ENCODE measurements at regions not wholly inside any gene's neighbourhood (a gene's known extent, or its start where the extent isn't known, plus 50 kb on each side); places are given as distances from the start of the nearest gene placed in this dataset.

GRCh38 chr6:62479697-62480220 lies 193.7 kb upstream of the KHDRBS2 start:
- no peak overlapping the region for H3K4me3 ChIP-seq (ENCODE audit: low read depth in 2 of 2, low read length in 2 of 2)
- DNase-seq (ENCODE audit: low read depth, low spot score), result no peak
- POLR2A ChIA-PET, result no interaction called here
- CTCF ChIA-PET, result no interaction called here
- no peak overlapping the region for H3K27ac ChIP-seq (ENCODE audit: low read length)
- intact Hi-C loops (cut with micrococcal nuclease; ENCODE audit: unreplicated experiment), result no loop called here
- ATAC-seq, result no peak
- no peaks in the 10 kb centered on the region for H3K9me3 ChIP-seq (ENCODE audit: control insufficient read depth, insufficient read depth, low read depth, low read length)
- H3K27me3 ChIP-seq (ENCODE audit: control insufficient read depth, insufficient read depth, low read length), result no peaks in the 10 kb centered on the region
- no TSS peak for BruUV-seq (replicated peaks)
- no peaks in the 10 kb centered on the region for H3K4me1 ChIP-seq (ENCODE audit: control insufficient read depth, insufficient read depth, low read length)
- TF ChIP-seq SIN3A (IDR thresholded peaks at IDR 0.05; ENCODE audit: borderline replicate concordance, insufficient read depth, low read depth, low read length), result no peak
- no peak for TF ChIP-seq TCF7L2 (IDR thresholded peaks at IDR 0.05; ENCODE audit: low read depth, low read length)
- no peak for TF ChIP-seq POLR2AphosphoS5 (IDR thresholded peaks at IDR 0.05; ENCODE audit: low read depth, low read length)
- TF ChIP-seq, protein P1, sequence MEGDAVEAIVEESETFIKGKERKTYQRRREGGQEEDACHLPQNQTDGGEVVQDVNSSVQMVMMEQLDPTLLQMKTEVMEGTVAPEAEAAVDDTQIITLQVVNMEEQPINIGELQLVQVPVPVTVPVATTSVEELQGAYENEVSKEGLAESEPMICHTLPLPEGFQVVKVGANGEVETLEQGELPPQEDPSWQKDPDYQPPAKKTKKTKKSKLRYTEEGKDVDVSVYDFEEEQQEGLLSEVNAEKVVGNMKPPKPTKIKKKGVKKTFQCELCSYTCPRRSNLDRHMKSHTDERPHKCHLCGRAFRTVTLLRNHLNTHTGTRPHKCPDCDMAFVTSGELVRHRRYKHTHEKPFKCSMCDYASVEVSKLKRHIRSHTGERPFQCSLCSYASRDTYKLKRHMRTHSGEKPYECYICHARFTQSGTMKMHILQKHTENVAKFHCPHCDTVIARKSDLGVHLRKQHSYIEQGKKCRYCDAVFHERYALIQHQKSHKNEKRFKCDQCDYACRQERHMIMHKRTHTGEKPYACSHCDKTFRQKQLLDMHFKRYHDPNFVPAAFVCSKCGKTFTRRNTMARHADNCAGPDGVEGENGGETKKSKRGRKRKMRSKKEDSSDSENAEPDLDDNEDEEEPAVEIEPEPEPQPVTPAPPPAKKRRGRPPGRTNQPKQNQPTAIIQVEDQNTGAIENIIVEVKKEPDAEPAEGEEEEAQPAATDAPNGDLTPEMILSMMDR (IDR thresholded peaks at IDR 0.05), result no peak
- no peak for TF ChIP-seq REST (IDR thresholded peaks at IDR 0.05; ENCODE audit: insufficient read depth in 1 of 2, low read depth in 2 of 2, low read length in 1 of 2)
- in situ Hi-C loops (cut with HindIII; ENCODE audit: low pct_unique_long_range_greater_than_20kb, low sequenced_read_pairs), result no loop called here
- no peaks in the 10 kb centered on the region for H3K36me3 ChIP-seq (ENCODE audit: control insufficient read depth, insufficient read depth, low read length)

DNA sequence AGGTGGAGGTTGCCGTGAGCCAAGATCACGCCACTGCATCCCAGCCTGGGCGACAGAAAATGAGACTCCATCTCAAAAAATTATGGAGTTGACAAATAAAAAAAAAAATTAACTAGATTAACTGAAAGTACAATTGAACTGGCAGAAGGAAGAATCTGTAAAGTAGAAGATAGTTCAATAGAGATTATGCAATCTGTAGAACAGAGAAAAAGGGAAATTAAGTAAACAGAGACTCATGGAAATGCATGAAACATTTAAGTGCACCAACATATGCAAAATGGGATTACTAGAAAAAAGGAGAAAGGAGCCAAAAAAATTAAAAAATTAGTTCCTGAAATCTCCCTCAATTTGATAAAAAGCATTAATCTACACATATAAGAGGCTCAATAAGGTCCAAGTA lies 188.8 kb upstream of the KHDRBS2 start:
- intact Hi-C loops (cut with micrococcal nuclease; ENCODE audit: unreplicated experiment) (no loop called here), in situ Hi-C loops (cut with HindIII; ENCODE audit: low pct_unique_long_range_greater_than_20kb, low sequenced_read_pairs) (no loop called here)
- no peak for TF ChIP-seq SIN3A (IDR thresholded peaks at IDR 0.05; ENCODE audit: borderline replicate concordance, insufficient read depth, low read depth, low read length)
- TF ChIP-seq POLR2AphosphoS5 (IDR thresholded peaks at IDR 0.05; ENCODE audit: low read depth, low read length), result no peak
- TF ChIP-seq, protein P1 (IDR thresholded peaks at IDR 0.05), result no peak
- no peak for TF ChIP-seq TCF7L2 (IDR thresholded peaks at IDR 0.05; ENCODE audit: low read depth, low read length)
- TF ChIP-seq REST (IDR thresholded peaks at IDR 0.05; ENCODE audit: insufficient read depth in 1 of 2, low read depth in 2 of 2, low read length in 1 of 2), result no peak
- no peak for ATAC-seq
- ChIA-PET CTCF (no interaction called here), POLR2A (no interaction called here)
- Histone ChIP-seq H3K27me3 (ENCODE audit: control insufficient read depth, insufficient read depth, low read length) (no peaks in the 10 kb centered on the region), H3K27ac (ENCODE audit: low read length) (no peak overlapping the region), H3K9me3 (ENCODE audit: control insufficient read depth, insufficient read depth, low read depth, low read length) (no peaks in the 10 kb centered on the region), H3K4me3 (ENCODE audit: low read depth in 2 of 2, low read length in 2 of 2) (no peak overlapping the region), H3K36me3 (ENCODE audit: control insufficient read depth, insufficient read depth, low read length) (no peaks in the 10 kb centered on the region), H3K4me1 (ENCODE audit: control insufficient read depth, insufficient read depth, low read length) (no peaks in the 10 kb centered on the region)
- no TSS peak for BruUV-seq (replicated peaks)
- DNase-seq (ENCODE audit: low read depth, low spot score), result no peak
